GM18868 (cell line): ENCODE measurements at regions not wholly inside any gene's neighbourhood (a gene's known extent, or its start where the extent isn't known, plus 50 kb on each side); places are given as distances from the start of the nearest gene placed in this dataset.
A peak's percentile ranks its signal among the peaks of the same experiment; 100 is the strongest.
"Not testable (repeated sequence)": the region's sequence is repeated elsewhere in the genome, so short reads cannot be mapped to it uniquely, and the experiment has no call there.

Experiments used
- ATAC-seq: cut with Tn5 transposase; IDR thresholded peaks from one replicate; pipeline ENCODE4 v1.9.1; 2021; ENCODE audit warnings: mild to moderate bottlenecking, moderate library complexity; ENCODE audit not compliant: unreplicated experiment

DNA sequence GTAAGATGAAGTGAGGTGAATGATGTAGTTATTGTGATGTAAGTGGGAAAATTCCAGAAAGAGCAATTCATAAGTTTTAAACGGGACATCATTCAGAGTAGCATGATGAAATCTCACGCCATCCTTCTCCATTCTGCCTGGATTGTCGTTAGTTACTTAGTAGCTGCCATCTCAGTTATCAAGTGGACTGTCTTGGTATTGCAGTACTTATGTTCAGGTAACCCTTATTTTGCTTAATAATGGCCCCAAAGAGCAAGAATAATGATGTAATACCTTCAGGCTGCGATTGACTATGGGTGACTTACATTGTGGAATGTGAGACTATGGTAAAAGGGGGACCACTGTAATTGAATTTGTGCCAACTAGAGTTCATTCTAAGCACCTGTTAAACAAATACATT lies 234.1 kb upstream of the TOM1L1 start:
- ATAC-seq = no peak

GRCh38 chr17:54678158-54678557 lies 222.5 kb upstream of the TOM1L1 start:
- no peak for ATAC-seq

DNA sequence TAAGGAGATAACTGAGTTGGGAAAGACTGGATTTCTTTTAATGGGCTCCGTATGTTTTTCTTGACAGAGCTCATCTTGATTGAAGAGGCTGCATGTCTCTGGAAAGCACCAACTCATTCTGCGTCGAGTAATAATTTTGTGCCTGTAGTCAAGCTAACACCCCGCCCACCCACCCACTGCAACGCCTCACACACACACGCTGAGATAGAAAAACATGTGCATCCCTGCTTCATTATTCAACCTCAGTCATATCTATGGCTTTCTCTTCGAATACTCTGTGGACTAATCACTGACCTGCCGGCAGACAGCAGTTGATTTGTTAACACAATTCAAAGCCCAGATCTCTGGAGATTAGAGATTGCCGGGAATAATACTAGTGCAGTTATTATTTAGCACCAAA lies 220.2 kb upstream of the TOM1L1 start:
- ATAC-seq = no peak

DNA sequence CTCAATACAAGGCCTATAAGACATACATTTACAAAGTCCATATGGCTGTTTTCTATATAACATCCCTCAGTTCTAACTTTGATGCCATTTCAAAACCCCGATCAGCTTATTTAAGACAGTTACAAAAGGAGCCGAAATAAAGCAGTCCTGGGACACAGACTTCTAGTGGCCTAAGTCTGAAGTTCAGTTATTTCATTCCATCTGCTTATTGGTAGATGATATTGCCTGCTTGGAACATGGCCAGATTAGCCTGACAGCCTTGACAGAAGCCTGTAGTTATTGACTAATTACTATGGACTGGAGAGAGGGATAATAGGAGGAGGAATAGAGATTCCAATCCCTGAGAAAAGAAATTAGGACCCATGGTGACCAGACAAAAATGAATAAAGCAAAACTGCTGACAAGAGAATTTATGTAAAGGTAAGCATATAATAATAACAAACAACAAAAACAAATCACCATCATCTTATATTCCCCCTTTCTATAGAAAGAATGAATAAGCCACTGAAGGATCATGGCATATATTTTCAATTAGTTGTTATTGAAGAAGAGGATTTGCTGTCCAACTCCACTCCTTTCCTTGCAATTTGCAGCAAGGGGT lies 206.3 kb upstream of the TOM1L1 start:
- no peak for ATAC-seq

GRCh38 chr17:54712798-54713197 lies 187.9 kb upstream of the TOM1L1 start:
- ATAC-seq = not testable (repeated sequence)

GRCh38 chr17:54718286-54718685 lies 182.4 kb upstream of the TOM1L1 start:
- no peak for ATAC-seq

DNA sequence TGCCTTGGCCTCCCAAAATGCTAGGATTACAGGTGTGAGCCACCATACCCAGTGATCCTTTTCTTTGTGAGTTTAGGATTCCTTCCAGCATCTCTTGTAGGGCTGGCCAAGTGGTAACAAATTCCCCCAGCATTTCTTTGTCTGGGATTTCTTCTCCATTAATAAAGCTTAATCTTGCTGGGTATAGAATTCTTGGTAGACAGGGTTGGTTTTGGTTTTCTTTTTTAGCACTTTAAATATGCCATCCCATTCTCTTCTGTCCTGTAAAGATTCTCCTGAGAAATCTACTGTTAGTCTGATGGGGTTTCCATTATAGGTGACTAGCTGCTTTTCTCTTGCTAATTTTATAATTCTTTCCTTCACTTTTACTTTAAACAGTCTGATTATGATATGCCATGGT lies 173.0 kb upstream of the TOM1L1 start:
- no peak for ATAC-seq

DNA sequence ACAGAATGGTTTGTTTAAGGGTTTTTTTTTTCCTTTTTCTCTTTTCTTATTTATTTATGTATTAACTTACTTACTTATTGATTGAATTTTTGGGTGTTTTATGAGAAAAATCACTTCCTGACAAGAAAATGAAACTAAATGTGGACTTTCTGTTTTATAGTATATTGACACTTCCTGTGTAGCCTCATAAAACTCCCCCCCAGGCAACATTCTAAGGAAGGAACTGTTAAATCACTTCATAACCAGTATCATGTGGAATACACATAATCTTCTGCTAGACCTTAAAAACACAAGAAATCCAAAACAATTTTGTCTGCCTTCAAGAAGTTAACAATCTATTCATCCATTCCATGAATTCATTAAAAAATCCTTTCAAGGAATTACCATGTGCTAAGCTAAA lies 164.1 kb upstream of the TOM1L1 start:
- ATAC-seq = no peak

DNA sequence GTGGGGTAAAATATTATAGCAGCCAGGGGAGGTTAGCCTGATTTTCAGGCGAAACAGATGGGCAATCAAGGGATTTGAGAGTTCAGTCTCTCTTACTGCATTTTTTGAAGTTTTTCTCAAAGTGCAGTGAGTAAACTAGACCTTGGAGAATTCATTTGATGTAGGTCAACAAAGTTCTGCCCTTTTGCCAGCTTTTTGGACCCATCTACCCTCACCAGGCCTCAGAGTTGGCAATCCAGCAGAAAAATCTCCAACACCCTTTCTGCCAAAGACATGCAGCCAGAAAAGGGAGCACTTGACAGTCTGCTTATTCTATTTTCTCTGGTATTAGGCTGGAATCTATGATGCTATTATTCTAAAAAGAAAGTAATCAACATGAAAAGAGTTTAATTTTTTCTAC lies 162.2 kb upstream of the TOM1L1 start:
- no peak for ATAC-seq

- no peak for ATAC-seq
Observed at GRCh38 chr17:54744750-54745149, 155.9 kb upstream of the TOM1L1 start.

DNA sequence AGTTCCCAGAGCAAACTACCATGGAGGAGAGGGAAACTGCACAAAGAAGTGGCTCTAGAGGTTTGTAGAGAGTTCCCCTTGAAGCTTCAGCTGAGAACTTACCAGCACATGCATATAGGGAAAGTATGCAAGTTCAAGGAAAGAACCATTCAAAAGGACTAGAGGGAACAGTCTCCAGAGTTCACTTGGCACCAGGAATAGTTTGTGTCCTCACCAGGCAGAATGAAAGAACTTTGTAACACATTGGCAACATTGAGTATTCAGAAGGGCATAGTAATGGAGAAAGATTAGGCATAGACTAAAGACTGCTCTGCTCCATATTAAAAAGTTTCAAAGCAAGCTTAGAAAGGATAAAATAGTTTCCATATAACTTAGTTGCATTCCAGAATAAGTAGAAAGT lies 155.4 kb upstream of the TOM1L1 start:
- ATAC-seq = no peak

GRCh38 chr17:54745862-54746261 lies 154.8 kb upstream of the TOM1L1 start:
- ATAC-seq = no peak

DNA sequence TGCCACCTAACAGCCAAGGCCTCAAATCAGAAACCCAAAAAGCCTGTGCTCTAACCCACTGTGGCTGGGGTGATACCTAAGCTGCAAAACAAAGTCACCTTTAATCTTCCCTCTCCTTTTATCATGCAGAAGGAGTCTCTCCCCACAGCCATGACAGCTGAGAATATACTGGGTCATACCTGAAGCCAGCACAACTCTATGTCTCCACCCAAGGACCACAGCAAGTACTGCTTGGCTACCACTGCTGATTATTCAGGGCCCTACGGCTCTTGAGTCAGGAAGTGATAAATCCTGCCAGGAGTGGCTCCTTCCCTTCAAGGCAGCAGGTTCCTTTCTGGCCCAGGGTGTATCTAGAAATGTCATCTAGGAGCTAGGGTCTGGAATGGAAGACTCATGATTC lies 151.5 kb upstream of the TOM1L1 start:
- no peak for ATAC-seq

- ATAC-seq = peak; percentile 79
Observed at GRCh38 chr17:54754560-54754959, 146.1 kb upstream of the TOM1L1 start.

GRCh38 chr17:54760836-54761235 lies 139.8 kb upstream of the TOM1L1 start:
- ATAC-seq = no peak

DNA sequence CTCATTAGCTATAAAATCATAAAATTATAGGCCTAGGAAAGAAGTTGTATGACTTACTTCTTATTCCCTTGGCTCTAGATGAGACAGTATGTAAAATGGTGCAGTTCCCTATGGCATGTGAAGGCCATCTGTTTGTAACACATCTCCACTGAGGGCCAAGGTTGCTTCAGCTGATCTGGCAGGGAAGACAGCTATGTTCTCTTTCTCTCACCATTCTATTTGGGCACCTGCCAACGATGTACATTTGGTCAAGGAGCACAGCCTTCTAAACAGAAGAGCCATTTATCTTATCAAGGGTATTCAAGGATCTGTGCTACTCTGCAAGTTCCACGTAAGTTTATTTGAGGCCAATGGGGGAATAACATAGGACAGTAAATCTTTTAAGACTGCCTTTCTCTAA lies 129.8 kb upstream of the TOM1L1 start:
- ATAC-seq = no peak

GRCh38 chr17:54771409-54771915 lies 129.2 kb upstream of the TOM1L1 start:
- ATAC-seq = no peak

- no peak for ATAC-seq
Observed at GRCh38 chr17:54780238-54780637, 120.4 kb upstream of the TOM1L1 start.

DNA sequence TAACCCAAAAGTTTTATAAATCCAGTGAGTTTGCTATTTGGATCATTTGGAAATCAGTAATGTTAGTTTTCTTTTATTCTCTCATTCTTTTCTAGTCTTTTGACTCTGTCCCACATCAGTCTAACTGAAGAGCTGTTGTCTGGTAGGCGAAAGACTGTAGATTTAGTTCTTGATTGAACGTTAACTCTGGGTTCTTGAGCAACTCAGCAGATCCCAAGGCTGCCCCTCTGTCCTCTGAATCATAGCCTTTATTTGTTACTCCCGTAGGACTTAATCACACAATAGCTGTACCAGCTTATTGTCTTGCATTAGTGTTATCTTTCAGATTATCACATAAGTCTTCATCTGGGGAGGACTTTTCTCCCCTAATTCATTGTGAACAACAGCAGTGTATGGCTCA lies 119.3 kb upstream of the TOM1L1 start:
- no peak for ATAC-seq

DNA sequence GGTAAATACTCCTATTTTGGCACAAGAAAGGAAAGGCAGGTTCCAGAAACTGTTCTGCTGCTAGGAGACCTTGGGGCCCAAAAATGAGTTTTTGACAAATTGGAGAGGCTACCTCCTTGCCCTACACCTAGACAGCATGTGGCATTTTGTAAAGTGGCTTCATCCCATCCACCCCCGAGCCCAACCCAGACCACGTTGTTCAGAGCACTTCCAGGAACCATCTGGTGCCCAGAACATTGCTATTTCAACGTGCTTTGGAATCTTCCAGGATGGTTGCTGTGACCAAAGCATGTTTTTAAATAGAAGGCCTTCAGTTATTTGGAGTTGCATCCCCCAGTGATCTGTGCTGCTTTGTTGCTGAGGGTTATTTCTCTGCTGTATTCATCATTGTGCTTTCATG lies 116.3 kb upstream of the TOM1L1 start:
- no peak for ATAC-seq

DNA sequence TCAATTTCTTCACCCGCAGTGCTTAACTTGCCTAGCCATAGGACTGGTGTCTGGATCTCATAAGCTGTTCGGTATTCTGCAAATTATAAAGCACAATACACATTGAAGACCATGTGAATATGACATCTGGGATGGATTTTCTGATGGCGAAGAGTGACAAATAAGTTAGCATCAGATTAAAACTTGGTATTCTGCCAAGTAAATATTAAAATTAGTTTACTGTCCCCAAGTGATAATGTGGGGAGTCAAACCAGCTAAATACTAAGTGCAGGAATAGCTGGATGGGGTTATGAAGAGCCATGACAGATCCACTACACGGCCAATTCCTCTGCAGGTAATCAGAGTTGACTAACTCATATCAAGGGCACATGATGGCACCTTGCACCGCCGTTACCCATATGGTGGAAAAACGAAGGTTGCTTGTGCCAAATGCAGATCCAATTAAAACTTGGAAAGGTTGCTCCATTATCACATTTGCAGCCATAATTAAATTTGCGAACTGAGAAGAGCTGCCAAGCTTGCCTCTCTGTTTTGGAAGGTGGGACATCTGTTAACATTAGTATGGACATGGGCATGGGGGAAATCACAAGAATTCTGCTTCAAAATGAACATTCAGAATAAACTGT lies 114.9 kb upstream of the TOM1L1 start:
- no peak for ATAC-seq

DNA sequence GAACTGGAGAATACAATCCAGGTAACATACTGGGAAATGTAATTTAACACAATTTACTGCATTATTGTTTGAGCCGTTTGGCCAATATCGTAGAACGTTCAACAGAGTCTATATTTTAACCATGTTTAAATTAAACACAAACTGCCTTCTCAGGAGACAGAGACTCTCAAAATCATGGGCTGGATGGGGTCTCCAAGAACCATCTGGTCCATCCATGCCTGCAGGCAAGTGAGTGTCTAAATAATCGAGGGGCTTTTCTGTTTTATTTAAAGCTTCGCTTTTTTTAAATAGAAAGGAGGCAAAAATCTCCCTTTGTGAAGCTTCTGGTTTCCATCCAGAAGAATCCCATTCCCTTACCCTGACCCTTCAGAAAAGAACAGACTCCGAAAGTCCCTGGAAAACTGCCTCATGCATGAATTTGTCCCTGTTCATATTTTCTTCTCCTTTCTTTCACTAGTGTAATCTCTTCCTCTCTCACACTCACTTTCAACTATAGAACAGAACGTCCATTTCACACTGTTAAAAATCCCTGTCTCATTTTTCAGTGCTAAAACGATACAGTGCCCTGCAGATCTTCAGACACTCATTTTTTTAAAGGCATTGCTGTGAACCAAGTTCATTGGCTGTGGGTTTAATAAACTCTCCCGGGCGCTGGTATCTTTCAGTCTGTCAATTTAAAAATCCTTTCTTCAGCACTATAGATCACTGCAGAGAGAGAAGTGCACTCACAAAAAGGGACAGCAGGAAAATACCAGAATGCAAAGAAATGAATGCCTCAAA lies 111.4 kb upstream of the TOM1L1 start:
- ATAC-seq = no peak
